ENCODE measurements at regions not wholly inside any gene's neighbourhood (a gene's known extent, or its start where the extent isn't known, plus 50 kb on each side); places are given as distances from the start of the nearest gene placed in this dataset.

- Histone ChIP-seq H4K20me1 (ENCODE audit: insufficient read depth, low read length) (no peaks in the 10 kb centered on the region), H3K9me3 (replicated peaks in 1 of 2; ENCODE audit: control insufficient read depth in 1 of 2, insufficient read depth in 1 of 2, low read length in 2 of 2) (peaks cover 4 to 5% of the 10 kb centered on the region in 2 donors), H3K36me3 (replicated peaks in 1 of 2; ENCODE audit: control insufficient read depth in 1 of 2, insufficient read depth in 2 of 2, low read length in 2 of 2) (no peaks in the 10 kb centered on the region), H3K9ac (ENCODE audit: insufficient read depth, low read length, poor library complexity, severe bottlenecking) (no peak overlapping the region), H3K4me1 (ENCODE audit: control insufficient read depth in 1 of 2, insufficient read depth in 2 of 2, low read length in 2 of 2) (no peaks in the 10 kb centered on the region), H3K4me2 (replicated peaks; ENCODE audit: extremely low read depth, low read length, poor library complexity, severe bottlenecking) (no peak overlapping the region), H3K27ac (ENCODE audit: low read depth in 1 of 2, low read length in 2 of 2) (no peak overlapping the region), H3K79me2 (ENCODE audit: insufficient read depth, low read length) (no peaks in the 10 kb centered on the region), H3K4me3 (replicated peaks in 1 of 3; ENCODE audit: low read depth in 2 of 3, low read length in 3 of 3) (no peak overlapping the region), H3K27me3 (ENCODE audit: control insufficient read depth in 2 of 2, insufficient read depth in 2 of 2, low read length in 2 of 2) (peaks cover 0 to 2% of the 10 kb centered on the region in 2 donors), H2AFZ (ENCODE audit: insufficient read depth, low read depth, low read length, poor library complexity, severe bottlenecking) (no peak overlapping the region)
- no peak for TF ChIP-seq CTCF (IDR thresholded peaks at IDR 0.05)
- Mint-ChIP-seq H3K9me3 (peaks cover 0 to 11% (median 10%) of the 10 kb centered on the region in 7 donors), H3K4me3 (no peak overlapping the region), H3K27ac (no peak overlapping the region), H3K36me3 (no peaks in the 10 kb centered on the region), H3K27me3 (ENCODE audit: low read depth in 3 of 3) (peaks cover 0 to 5% (median 3%) of the 10 kb centered on the region in 3 donors), H3K4me1 (peaks cover 1% of the 10 kb centered on the region)
- no peak for DNase-seq
- 100% methylated on average over 1 of the region's 2 CpGs for WGBS (ENCODE audit: insufficient coverage)
- intact Hi-C loops (cut with micrococcal nuclease), result no loop called here
These were observed 112.8 kb upstream of the STEAP1B start for GRCh38 chr7:22612776-22613175.

GRCh38 chr7:22611758-22612079, 111.7 kb upstream of the STEAP1B start:
- no peak overlapping the region for H3K4me2 ChIP-seq (replicated peaks; ENCODE audit: extremely low read depth, low read length, poor library complexity, severe bottlenecking)
- H3K4me1 ChIP-seq (ENCODE audit: control insufficient read depth in 1 of 2, insufficient read depth in 2 of 2, low read length in 2 of 2), result no peaks in the 10 kb centered on the region

More at GRCh38 chr7:22611758-22612079, 111.7 kb upstream of the STEAP1B start:
- no peaks in the 10 kb centered on the region for H4K20me1 ChIP-seq (ENCODE audit: insufficient read depth, low read length)
- peaks cover 0 to 5% of the 10 kb centered on the region in 2 donors for H3K27me3 ChIP-seq (ENCODE audit: control insufficient read depth in 2 of 2, insufficient read depth in 2 of 2, low read length in 2 of 2)
- H2AFZ ChIP-seq (ENCODE audit: insufficient read depth, low read depth, low read length, poor library complexity, severe bottlenecking), result no peak overlapping the region
- Mint-ChIP-seq H3K9me3 (peaks cover 0 to 4% (median 0%) of the 10 kb centered on the region in 7 donors), H3K4me3 (no peak overlapping the region), H3K4me1 (peaks cover 1% of the 10 kb centered on the region), H3K27ac (no peak overlapping the region), H3K27me3 (ENCODE audit: low read depth in 3 of 3) (peaks cover 0 to 5% (median 3%) of the 10 kb centered on the region in 3 donors), H3K36me3 (no peaks in the 10 kb centered on the region)
- 68% methylated on average over 4 of the region's 4 CpGs for WGBS (ENCODE audit: insufficient coverage)
- TF ChIP-seq CTCF (IDR thresholded peaks at IDR 0.05), result no peak
- H3K79me2 ChIP-seq (ENCODE audit: insufficient read depth, low read length), result no peaks in the 10 kb centered on the region
- no peak for DNase-seq
- H3K9ac ChIP-seq (ENCODE audit: insufficient read depth, low read length, poor library complexity, severe bottlenecking), result no peak overlapping the region
- no peaks in the 10 kb centered on the region for H3K9me3 ChIP-seq (replicated peaks in 1 of 2; ENCODE audit: control insufficient read depth in 1 of 2, insufficient read depth in 1 of 2, low read length in 2 of 2)
- H3K36me3 ChIP-seq (replicated peaks in 1 of 2; ENCODE audit: control insufficient read depth in 1 of 2, insufficient read depth in 2 of 2, low read length in 2 of 2), result no peaks in the 10 kb centered on the region
- H3K4me3 ChIP-seq (replicated peaks in 1 of 3; ENCODE audit: low read depth in 2 of 3, low read length in 3 of 3), result no peak overlapping the region
- intact Hi-C loops (cut with micrococcal nuclease), result no loop called here
- no peak overlapping the region for H3K27ac ChIP-seq (ENCODE audit: low read depth in 1 of 2, low read length in 2 of 2)

All from CD14-positive monocyte (primary cell).